ENCODE measurements at regions not wholly inside any gene's neighbourhood (a gene's known extent, or its start where the extent isn't known, plus 50 kb on each side); places are given as distances from the start of the nearest gene placed in this dataset.

DNA sequence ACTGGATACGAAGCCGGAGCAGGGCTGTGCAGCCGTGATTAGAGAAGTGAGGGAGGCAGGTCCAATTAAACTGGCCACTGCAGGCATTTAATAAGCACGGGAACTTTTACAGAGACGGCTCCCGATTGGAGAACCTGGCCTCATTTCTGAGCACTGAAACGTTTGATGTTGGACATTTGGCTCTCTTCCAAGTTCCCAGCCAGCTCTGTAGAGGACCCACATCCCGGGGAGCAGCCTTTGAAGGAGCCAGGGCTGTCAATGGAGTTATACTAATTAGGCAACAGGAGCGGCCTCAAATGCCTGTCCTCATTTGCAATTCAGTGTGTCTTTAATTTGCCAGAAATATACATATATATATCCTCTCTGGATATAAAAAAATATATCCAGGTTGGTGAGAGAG is 499.4 kb upstream of the C16orf82 start:
- Histone ChIP-seq H3K27ac (no peak overlapping the region), H3K27me3 (no peaks in the 10 kb centered on the region), H3K36me3 (no peaks in the 10 kb centered on the region), H3K9me3 (no peaks in the 10 kb centered on the region), H3K4me1 (no peaks in the 10 kb centered on the region), H3K4me3 (no peak overlapping the region)
- DNase-seq, result no peak
- TF ChIP-seq CTCF (IDR thresholded peaks at IDR 0.05) (no peak), POLR2A (IDR thresholded peaks at IDR 0.05) (no peak)

DNA sequence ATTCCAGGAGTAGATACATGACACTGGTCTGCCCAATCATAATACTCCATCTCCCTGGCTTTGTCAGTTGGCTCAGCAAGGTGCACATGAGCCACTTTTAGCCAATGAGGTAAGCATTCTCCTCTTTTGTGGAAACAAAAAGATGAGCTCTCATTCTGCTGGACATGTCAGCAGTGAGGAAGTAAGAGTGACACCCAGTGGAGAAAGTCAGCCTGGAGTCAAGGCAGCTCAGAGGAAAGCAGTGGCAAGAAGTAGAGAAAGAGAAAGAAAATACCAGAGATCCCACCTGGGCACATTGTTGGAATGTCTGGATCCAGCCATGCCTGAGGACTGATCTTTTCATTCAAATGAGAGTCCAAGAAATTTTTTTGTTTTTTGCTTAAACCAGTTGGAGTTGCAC is 496.9 kb upstream of the C16orf82 start:
- Histone ChIP-seq H3K9me3 (no peaks in the 10 kb centered on the region), H3K27ac (no peak overlapping the region), H3K36me3 (no peaks in the 10 kb centered on the region), H3K4me1 (no peaks in the 10 kb centered on the region), H3K4me3 (no peak overlapping the region), H3K27me3 (no peaks in the 10 kb centered on the region)
- no peak for DNase-seq
- TF ChIP-seq CTCF (IDR thresholded peaks at IDR 0.05), result no peak
- no peak for TF ChIP-seq POLR2A (IDR thresholded peaks at IDR 0.05)

GRCh38 chr16:26578748-26579147 is 488.0 kb upstream of the C16orf82 start:
- H3K4me3 ChIP-seq, result no peak overlapping the region
- no peaks in the 10 kb centered on the region for H3K27me3 ChIP-seq
- no peaks in the 10 kb centered on the region for H3K4me1 ChIP-seq
- H3K36me3 ChIP-seq, result no peaks in the 10 kb centered on the region
- no peak overlapping the region for H3K27ac ChIP-seq
- no peaks in the 10 kb centered on the region for H3K9me3 ChIP-seq
- DNase-seq, result no peak
- TF ChIP-seq POLR2A (IDR thresholded peaks at IDR 0.05) (no peak), CTCF (IDR thresholded peaks at IDR 0.05) (no peak)

GRCh38 chr16:26583803-26584202 is 482.9 kb upstream of the C16orf82 start:
- Histone ChIP-seq H3K27me3 (no peaks in the 10 kb centered on the region), H3K36me3 (no peaks in the 10 kb centered on the region), H3K27ac (no peak overlapping the region), H3K4me3 (no peak overlapping the region), H3K4me1 (no peaks in the 10 kb centered on the region), H3K9me3 (no peaks in the 10 kb centered on the region)
- no peak for DNase-seq
- no peak for TF ChIP-seq POLR2A (IDR thresholded peaks at IDR 0.05)
- TF ChIP-seq CTCF (IDR thresholded peaks at IDR 0.05), result no peak

GRCh38 chr16:26593700-26594099 is 473.0 kb upstream of the C16orf82 start:
- H3K27ac ChIP-seq, result no peak overlapping the region
- H3K27me3 ChIP-seq, result no peaks in the 10 kb centered on the region
- no peaks in the 10 kb centered on the region for H3K4me1 ChIP-seq
- no peak for DNase-seq
- no peak overlapping the region for H3K4me3 ChIP-seq
- no peaks in the 10 kb centered on the region for H3K9me3 ChIP-seq
- H3K36me3 ChIP-seq, result no peaks in the 10 kb centered on the region
- no peak for TF ChIP-seq CTCF (IDR thresholded peaks at IDR 0.05)
- TF ChIP-seq POLR2A (IDR thresholded peaks at IDR 0.05), result no peak

- DNase-seq, result no peak
- no peaks in the 10 kb centered on the region for H3K36me3 ChIP-seq
- no peaks in the 10 kb centered on the region for H3K27me3 ChIP-seq
- no peak overlapping the region for H3K4me3 ChIP-seq
- no peaks in the 10 kb centered on the region for H3K4me1 ChIP-seq
- no peak overlapping the region for H3K27ac ChIP-seq
- H3K9me3 ChIP-seq, result no peaks in the 10 kb centered on the region
- TF ChIP-seq CTCF (IDR thresholded peaks at IDR 0.05) (no peak), POLR2A (IDR thresholded peaks at IDR 0.05) (no peak)
These were observed 472.1 kb upstream of the C16orf82 start for GRCh38 chr16:26594666-26595065.
